ENCODE measurements at regions not wholly inside any gene's neighbourhood (a gene's known extent, or its start where the extent isn't known, plus 50 kb on each side); places are given as distances from the start of the nearest gene placed in this dataset.
A peak's percentile ranks its signal among the peaks of the same experiment; 100 is the strongest.

DNA sequence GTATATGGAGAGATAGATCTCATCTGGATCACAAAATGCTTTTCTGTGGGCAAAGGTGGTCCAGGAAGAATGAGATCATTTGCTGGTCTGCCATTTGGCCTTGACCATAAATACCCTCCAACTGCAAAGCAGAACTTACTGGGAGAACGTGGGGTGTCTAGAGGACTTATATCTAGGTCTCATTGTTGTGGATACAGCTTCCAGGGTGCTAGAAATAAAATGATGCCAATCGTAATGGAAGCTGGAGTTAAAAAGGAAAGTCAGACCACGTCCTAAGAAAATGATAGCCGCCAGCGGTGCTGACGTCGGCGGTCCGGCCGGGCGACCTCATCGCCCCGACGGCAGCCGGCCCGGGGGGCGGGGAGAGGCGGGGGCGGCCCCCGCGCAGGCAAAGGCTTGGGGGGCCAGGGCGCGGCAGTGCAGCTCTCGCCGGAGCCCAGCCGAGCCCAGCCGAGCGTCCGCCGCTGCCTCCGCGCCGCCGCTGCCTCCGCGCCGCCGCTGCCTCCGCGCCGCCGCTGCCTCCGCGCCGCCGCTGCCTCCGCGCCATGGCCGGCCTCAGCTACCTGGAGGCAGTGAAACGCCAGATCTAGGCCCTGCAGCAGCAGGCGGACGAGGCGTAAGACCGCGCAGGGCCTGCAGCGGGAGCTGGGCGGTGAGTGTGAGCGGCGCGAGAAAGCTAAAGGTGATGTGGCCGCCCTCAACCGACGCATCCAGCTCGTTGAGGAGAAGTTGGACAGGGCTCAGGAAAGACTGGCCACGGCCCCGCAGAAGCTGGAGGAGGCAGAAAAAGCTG lies 89.5 kb downstream of the EOMES start:
- H3K27ac ChIP-seq, result peak overlapping the region; percentile 82 to 90
- no peaks in the 10 kb centered on the region for H3K4me1 ChIP-seq
- TF ChIP-seq POLR2AphosphoS5 (IDR thresholded peaks at IDR 0.05) (peak; percentile 18 to 48 (median 48)), POLR2A (IDR thresholded peaks at IDR 0.05) (no peak)
- TF ChIP-seq, protein P1, sequence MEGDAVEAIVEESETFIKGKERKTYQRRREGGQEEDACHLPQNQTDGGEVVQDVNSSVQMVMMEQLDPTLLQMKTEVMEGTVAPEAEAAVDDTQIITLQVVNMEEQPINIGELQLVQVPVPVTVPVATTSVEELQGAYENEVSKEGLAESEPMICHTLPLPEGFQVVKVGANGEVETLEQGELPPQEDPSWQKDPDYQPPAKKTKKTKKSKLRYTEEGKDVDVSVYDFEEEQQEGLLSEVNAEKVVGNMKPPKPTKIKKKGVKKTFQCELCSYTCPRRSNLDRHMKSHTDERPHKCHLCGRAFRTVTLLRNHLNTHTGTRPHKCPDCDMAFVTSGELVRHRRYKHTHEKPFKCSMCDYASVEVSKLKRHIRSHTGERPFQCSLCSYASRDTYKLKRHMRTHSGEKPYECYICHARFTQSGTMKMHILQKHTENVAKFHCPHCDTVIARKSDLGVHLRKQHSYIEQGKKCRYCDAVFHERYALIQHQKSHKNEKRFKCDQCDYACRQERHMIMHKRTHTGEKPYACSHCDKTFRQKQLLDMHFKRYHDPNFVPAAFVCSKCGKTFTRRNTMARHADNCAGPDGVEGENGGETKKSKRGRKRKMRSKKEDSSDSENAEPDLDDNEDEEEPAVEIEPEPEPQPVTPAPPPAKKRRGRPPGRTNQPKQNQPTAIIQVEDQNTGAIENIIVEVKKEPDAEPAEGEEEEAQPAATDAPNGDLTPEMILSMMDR (IDR thresholded peaks at IDR 0.05), result no peak
- peak overlapping the region; percentile 51 to 73 (median 65) for H3K4me3 ChIP-seq
- no peaks in the 10 kb centered on the region for H3K9me3 ChIP-seq
- no peak for DNase-seq (ENCODE audit: low spot score in 2 of 2)
- intact Hi-C loops (cut with DNase I; ENCODE audit: low total_unique reads), result no loop called here
- H3K27me3 ChIP-seq, result no peaks in the 10 kb centered on the region
- no peaks in the 10 kb centered on the region for H3K36me3 ChIP-seq

GRCh38 chr3:27630885-27631284 lies 91.2 kb downstream of the EOMES start:
- H3K27ac ChIP-seq, result no peak overlapping the region
- H3K36me3 ChIP-seq, result no peaks in the 10 kb centered on the region
- H3K4me3 ChIP-seq, result no peak overlapping the region
- intact Hi-C loops (cut with DNase I; ENCODE audit: low total_unique reads), result no loop called here
- no peaks in the 10 kb centered on the region for H3K27me3 ChIP-seq
- no peaks in the 10 kb centered on the region for H3K9me3 ChIP-seq
- TF ChIP-seq POLR2A (IDR thresholded peaks at IDR 0.05) (no peak), POLR2AphosphoS5 (IDR thresholded peaks at IDR 0.05) (no peak)
- TF ChIP-seq, protein P1 (IDR thresholded peaks at IDR 0.05), result no peak
- DNase-seq (ENCODE audit: low spot score in 2 of 2), result no peak
- no peaks in the 10 kb centered on the region for H3K4me1 ChIP-seq

DNA sequence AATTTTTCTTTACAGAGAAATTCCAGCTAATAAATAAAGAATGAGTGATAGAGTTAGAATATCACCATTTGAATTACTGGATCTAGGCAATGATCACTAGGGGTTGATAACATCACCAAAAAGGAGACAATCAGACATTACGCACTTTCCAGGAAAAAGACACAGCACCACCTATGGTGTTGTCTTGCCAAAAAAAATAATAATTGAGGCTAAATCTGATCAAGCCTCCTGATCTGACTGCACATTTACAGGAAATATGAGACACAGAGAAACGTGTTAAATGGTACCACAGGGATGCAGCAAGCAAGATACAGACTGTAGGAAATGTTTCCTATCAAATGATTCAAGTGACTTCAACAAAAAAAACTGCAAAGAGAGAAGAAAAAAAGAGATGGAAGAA lies 92.8 kb downstream of the EOMES start:
- no peak for DNase-seq (ENCODE audit: low spot score in 2 of 2)
- no peaks in the 10 kb centered on the region for H3K27me3 ChIP-seq
- no peaks in the 10 kb centered on the region for H3K36me3 ChIP-seq
- H3K4me3 ChIP-seq, result no peak overlapping the region
- H3K9me3 ChIP-seq, result no peaks in the 10 kb centered on the region
- TF ChIP-seq, protein P1 (IDR thresholded peaks at IDR 0.05), result no peak
- no peak for TF ChIP-seq POLR2AphosphoS5 (IDR thresholded peaks at IDR 0.05)
- H3K27ac ChIP-seq, result no peak overlapping the region
- no peaks in the 10 kb centered on the region for H3K4me1 ChIP-seq
- intact Hi-C loops (cut with DNase I; ENCODE audit: low total_unique reads), result no loop called here

DNA sequence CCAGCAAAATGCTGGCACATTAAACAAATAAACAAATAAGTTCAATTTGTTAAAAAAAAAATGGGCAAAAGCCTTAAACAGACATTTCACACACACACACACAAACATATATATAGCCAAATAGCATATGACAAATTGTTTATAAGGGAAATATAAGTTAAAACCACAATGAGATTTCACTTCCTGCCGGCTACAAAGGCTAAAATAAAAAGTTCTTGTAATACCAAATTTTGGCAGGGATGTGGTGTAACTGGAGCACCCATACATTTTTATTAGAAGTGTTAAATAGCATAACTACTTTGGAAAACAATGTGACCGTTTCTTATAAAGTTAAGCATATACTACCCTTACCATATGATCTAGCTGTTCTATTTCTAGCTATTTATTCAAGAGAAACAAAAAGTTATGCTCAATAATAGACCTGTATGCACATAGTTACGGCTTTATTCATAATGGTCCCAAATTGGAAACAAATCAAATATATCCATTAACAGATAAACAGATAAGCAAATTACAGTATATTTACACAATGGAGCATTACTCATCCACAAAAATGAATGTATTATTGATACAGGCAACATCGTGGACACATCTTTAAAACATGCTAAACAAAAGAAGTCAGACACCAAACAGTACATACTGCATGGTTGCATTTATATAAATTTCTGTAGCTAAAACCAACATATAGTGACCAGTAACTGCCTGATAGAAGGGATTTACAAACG lies 93.9 kb downstream of the EOMES start:
- Histone ChIP-seq H3K36me3 (no peaks in the 10 kb centered on the region), H3K27me3 (no peaks in the 10 kb centered on the region), H3K9me3 (no peaks in the 10 kb centered on the region), H3K4me1 (no peaks in the 10 kb centered on the region), H3K27ac (no peak overlapping the region), H3K4me3 (no peak overlapping the region)
- DNase-seq (ENCODE audit: low spot score in 2 of 2), result no peak
- intact Hi-C loops (cut with DNase I; ENCODE audit: low total_unique reads), result no loop called here
- TF ChIP-seq POLR2AphosphoS5 (IDR thresholded peaks at IDR 0.05) (no peak), POLR2A (IDR thresholded peaks at IDR 0.05) (no peak)
- TF ChIP-seq, protein P1 (IDR thresholded peaks at IDR 0.05), result no peak

- no peak for TF ChIP-seq POLR2A (IDR thresholded peaks at IDR 0.05)
- no peak for TF ChIP-seq POLR2AphosphoS5 (IDR thresholded peaks at IDR 0.05)
- TF ChIP-seq, protein P1 (IDR thresholded peaks at IDR 0.05), result no peak
- peak overlapping the region in 1 of 2 donors; percentile 21 for H3K27ac ChIP-seq
Observed at GRCh38 chr3:27626596-27627118, 95.5 kb downstream of the EOMES start.

More at GRCh38 chr3:27626596-27627118, 95.5 kb downstream of the EOMES start:
- Histone ChIP-seq H3K9me3 (no peaks in the 10 kb centered on the region), H3K4me3 (no peak overlapping the region), H3K36me3 (no peaks in the 10 kb centered on the region), H3K27me3 (no peaks in the 10 kb centered on the region), H3K4me1 (no peaks in the 10 kb centered on the region)
- intact Hi-C loops (cut with DNase I; ENCODE audit: low total_unique reads), result no loop called here
- DNase-seq (ENCODE audit: low spot score in 2 of 2), result no peak
